Tibial artery (tissue), 4 donors: ENCODE measurements at regions not wholly inside any gene's neighbourhood (a gene's known extent, or its start where the extent isn't known, plus 50 kb on each side); places are given as distances from the start of the nearest gene placed in this dataset.

Experiments
- DNase-seq, 2 donors: peaks; one replicate each; pipeline ENCODE4 v3.0.0-alpha.2; 2019
- H3K27ac ChIP-seq, 2 donors: fragments of 200-600 bp; sonication (generic) in 1 of 2; 1 replicate in 1 of 2; 2 replicates in 1 of 2; pipeline ENCODE4 v1.5.1; 2018 to 2019; ENCODE audit warnings: mild to moderate bottlenecking in 1 of 2
- H3K27me3 ChIP-seq, 2 donors: fragments of 200-600 bp; sonication (generic) in 1 of 2; one replicate each; pipeline versions ENCODE4 v1.5.1 to v1.6.0; 2016 to 2019
- H3K36me3 ChIP-seq, 3 donors: fragments of 200-600 bp; sonication (generic) in 2 of 3; one replicate each; pipeline ENCODE4 v1.5.1; 2016 to 2019; ENCODE audit warnings: mild to moderate bottlenecking in 2 of 3
- H3K4me1 ChIP-seq, 4 donors: fragments of 200-600 bp; sonication (generic) in 2 of 4; 1 replicate in 3 of 4; 2 replicates in 1 of 4; pipeline ENCODE4 v1.5.1; 2016 to 2019
- H3K4me3 ChIP-seq, 2 donors: fragments of 200-600 bp; sonication (generic) in 1 of 2; 1 replicate in 1 of 2; 2 replicates in 1 of 2; pipeline ENCODE4 v1.5.1; 2018 to 2019; ENCODE audit warnings: mild to moderate bottlenecking in 2 of 2
- H3K9me3 ChIP-seq, 3 donors: fragments of 200-600 bp; sonication (generic) in 1 of 3; one replicate each; pipeline ENCODE4 v1.5.1; 2016 to 2019
- CTCF ChIP-seq, 2 experiments: fragments of 200-600 bp in 1 of 2; fragments of 450-650 bp in 1 of 2; IDR thresholded peaks; one replicate each; pipeline ENCODE4 v1.5.1; 2017 to 2019; ENCODE audit warnings: antibody characterized with exemption in 2 of 2, mild to moderate bottlenecking in 1 of 2, moderate library complexity in 1 of 2
- intact Hi-C: fragments of 100-400 bp; cut with DNase I; formaldehyde crosslinking; loops from one replicate; pipeline ENCODE4 v1.15.0; 2023; ENCODE audit warnings: low total_unique reads

DNA sequence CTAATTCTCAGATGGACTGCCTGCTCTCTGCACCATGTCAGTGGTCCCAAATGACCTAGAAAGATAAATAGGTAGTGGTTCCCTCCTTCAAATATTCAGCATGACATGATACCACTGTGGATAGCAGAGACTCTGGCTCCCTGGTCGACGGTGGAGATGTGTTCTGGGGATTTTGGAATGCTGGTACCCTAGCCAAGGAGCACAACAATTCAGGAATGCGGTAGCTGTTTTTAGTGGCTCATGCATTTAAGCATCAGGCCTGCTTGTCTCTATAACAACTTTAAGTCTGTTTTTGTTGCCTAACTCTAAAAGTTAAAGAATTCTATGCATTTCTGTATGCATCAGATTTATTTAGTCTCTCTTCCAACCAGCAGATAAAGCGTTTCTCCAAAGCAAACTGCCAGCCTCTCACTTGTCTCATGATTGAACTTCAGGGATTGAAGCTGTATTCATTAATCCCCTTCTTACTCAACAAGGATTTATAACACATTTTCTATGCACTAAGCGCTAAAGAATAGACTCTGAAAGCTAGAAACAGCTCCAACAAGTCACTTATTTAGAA, 164.9 kb upstream of the BMP4 start:
- intact Hi-C loops, result no loop called here
- no peaks in the 10 kb centered on the region for H3K27me3 ChIP-seq

GRCh38 chr14:54123841-54124240, 167.2 kb upstream of the BMP4 start:
- Histone ChIP-seq H3K27ac (no peak overlapping the region), H3K27me3 (no peaks in the 10 kb centered on the region), H3K4me3 (no peak overlapping the region), H3K4me1 (peaks cover 0 to 23% (median 5%) of the 10 kb centered on the region in 4 donors), H3K9me3 (no peaks in the 10 kb centered on the region), H3K36me3 (no peaks in the 10 kb centered on the region)
- TF ChIP-seq CTCF (IDR thresholded peaks at IDR 0.05), result no peak
- DNase-seq, result no peak
- intact Hi-C loops, result no loop called here

More for the DNA sequence above, 164.9 kb upstream of the BMP4 start:
- Histone ChIP-seq H3K36me3 (no peaks in the 10 kb centered on the region), H3K4me1 (peaks cover 0 to 30% (median 9%) of the 10 kb centered on the region in 4 donors), H3K4me3 (no peak overlapping the region), H3K27ac (peak overlapping the region; percentile 13 to 47), H3K9me3 (no peaks in the 10 kb centered on the region)
- DNase-seq, result no peak
- no peak for TF ChIP-seq CTCF (IDR thresholded peaks at IDR 0.05)

DNA sequence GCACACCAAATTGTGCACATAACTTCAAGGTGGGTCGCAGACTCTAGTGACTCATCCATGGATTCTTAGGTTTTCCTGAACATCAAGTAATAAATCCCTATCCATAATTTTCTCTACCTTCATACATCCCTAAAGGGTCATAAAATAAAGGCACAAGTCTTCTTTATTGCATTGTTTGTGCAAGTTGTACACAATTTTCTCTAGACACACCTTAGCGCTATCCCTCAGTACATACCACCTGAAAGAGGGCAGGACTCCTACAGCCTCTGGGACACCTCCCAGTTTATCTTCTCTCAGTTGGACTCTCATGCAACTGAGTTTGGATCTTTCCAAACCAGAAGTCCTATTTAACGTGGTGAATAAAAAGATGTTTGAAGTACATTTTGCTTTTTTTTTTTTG, 168.5 kb upstream of the BMP4 start:
- no peak overlapping the region for H3K4me3 ChIP-seq
- no peaks in the 10 kb centered on the region for H3K36me3 ChIP-seq
- no peak overlapping the region for H3K27ac ChIP-seq
- no peak for TF ChIP-seq CTCF (IDR thresholded peaks at IDR 0.05)
- no peaks in the 10 kb centered on the region for H3K27me3 ChIP-seq
- peaks cover 0 to 23% (median 5%) of the 10 kb centered on the region in 4 donors for H3K4me1 ChIP-seq
- no peaks in the 10 kb centered on the region for H3K9me3 ChIP-seq
- intact Hi-C loops, result no loop called here
- no peak for DNase-seq

DNA sequence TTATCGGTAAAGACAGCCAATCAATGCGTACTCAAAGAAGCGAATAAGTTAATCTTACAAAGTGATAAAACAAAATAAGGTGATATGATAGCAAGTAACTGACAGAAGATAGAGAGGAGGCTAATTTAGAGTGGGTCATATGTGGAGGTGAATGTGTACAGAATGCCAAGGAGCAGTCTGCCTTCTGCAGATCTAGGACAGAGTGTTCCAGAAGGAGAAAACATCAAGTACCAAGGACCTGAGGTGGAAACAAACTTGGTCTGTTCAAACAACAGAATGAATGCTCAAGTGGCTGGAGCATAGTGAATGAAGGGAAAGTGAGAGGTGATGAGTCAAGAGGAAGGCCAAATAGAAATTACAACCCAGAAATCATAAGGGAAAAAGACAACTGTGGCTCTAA, 170.3 kb upstream of the BMP4 start:
- H3K27me3 ChIP-seq, result no peaks in the 10 kb centered on the region
- intact Hi-C loops, result no loop called here
- no peak for TF ChIP-seq CTCF (IDR thresholded peaks at IDR 0.05)
- no peak overlapping the region for H3K4me3 ChIP-seq
- H3K9me3 ChIP-seq, result no peaks in the 10 kb centered on the region
- no peak for DNase-seq
- no peaks in the 10 kb centered on the region for H3K36me3 ChIP-seq
- no peak overlapping the region for H3K27ac ChIP-seq
- peaks cover 0 to 7% (median 0%) of the 10 kb centered on the region in 4 donors for H3K4me1 ChIP-seq

GRCh38 chr14:54127526-54127925, 170.9 kb upstream of the BMP4 start:
- Histone ChIP-seq H3K4me3 (no peak overlapping the region), H3K9me3 (no peaks in the 10 kb centered on the region), H3K27me3 (no peaks in the 10 kb centered on the region), H3K27ac (no peak overlapping the region), H3K36me3 (no peaks in the 10 kb centered on the region), H3K4me1 (peaks cover 0 to 6% (median 0%) of the 10 kb centered on the region in 4 donors)
- DNase-seq, result no peak
- TF ChIP-seq CTCF (IDR thresholded peaks at IDR 0.05), result no peak
- intact Hi-C loops, result no loop called here
